ENCODE measurements at regions not wholly inside any gene's neighbourhood (a gene's known extent, or its start where the extent isn't known, plus 50 kb on each side); places are given as distances from the start of the nearest gene placed in this dataset.
A peak's percentile ranks its signal among the peaks of the same experiment; 100 is the strongest.

DNA sequence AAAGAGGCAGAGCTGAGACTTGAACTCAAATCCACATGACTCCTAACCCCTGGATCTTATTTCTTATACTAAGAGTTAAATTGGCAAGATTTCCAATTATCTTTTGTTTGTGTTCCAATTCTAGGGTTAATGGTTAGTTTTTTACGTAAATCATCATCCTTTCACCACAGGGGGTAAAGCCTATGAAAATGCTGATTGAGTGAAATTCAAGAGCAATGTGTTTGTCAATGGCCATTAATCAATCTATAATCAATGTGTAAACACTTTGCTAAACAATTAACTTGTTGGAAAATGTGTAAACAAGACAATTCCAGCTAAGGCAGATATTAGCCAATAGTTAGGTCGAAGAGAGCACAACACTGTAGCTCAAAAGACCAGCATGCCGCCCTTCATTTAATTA is 376.5 kb upstream of the ACVR2A start:
- no peak for DNase-seq (ENCODE audit: low read depth in 2 of 2)

DNA sequence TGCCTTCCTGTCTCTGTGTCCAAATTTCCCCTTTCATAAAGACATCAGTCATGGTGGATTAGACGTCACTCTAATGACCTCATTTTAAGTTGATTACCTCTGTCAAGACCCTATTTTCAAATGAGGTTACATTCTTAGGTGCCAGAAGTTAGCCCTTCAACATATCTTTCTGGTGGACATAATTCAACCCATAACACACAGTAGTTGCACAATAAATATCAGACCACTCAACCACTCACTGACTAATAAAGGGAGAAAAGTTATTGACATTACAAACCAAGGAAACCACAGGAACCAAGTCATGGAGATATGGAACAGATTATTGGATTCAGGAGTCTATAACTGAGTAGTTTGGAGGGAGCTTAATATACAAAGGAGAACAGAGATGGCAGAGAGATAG is 377.4 kb upstream of the ACVR2A start:
- DNase-seq (ENCODE audit: low read depth in 2 of 2): no peak

DNA sequence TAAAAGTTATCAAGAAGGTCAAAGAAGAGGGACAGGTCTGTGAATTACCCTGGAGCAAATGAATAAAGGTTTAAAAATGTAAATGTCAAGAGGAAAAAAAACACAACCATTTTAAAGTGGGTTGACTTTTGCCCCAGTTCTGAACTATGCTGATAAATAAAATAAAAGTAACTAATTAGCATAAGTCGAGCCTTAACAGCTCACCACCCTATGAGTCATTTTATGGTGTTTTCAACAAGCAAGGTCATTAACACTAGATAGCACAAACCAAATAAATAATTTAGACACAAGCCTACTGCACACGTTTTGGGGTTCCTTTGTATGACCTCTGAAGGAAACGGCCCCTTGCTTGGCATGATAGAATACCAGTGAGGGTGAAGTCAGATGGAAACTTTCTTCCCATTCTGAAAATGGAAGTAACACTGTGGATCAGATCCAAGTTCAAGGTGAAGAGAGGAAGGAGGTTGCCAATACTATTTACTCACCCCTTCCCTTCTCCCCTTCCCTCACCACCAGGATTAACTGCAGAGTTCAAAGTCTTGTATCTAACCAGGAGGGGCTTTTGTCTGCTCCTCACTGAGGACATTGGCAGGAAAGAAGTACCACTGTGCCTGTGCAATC is 380.0 kb upstream of the ACVR2A start:
- no peak for DNase-seq (ENCODE audit: low read depth in 2 of 2)

DNA sequence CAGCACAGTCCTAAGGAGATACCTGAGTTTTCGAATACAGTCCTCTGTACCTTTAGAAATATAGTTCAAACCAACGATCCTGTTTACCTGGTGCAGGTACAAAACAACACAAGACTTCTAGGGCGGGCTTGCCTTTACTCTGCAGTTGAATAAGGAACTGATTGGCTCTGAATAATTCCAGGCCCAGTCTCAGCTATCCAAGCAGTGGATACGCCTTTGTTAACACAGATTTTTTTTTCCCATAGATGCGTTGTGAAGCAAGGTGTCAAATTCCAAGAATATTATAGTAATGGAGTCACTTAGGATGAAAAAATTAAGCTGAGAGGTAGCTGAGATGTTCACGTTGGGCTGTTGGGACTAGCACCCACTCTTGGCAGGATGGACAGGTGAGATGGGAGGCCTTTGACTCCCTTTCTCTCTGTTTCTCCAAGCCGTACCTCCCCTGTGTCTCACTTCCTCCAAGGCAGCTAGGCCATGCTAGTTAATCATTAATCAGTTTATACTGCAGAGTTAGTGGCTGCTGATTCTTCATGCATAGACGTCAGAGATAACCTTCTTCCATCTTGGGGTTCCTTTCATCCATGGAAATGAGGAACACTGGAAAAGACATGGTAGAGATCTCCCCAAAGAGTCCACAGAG is 380.8 kb upstream of the ACVR2A start:
- no peak for DNase-seq (ENCODE audit: low read depth in 2 of 2)

DNA sequence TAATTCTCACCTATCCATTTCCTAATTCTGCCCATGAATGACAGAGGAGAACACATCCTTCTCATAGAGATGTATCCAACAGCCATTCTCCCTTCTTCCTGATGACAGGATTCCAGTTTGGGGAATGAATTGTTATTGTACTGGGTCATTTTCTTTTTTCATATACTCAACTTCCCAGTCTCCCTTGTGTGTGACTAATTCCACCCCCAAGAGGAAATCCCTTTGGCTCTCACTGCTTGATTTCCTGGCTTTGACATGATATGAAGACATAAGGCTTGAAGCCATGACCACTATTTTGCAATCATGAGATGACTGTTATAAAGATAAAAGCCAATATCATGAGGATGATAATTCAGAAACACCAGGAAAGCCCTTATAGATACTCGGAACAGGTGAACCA is 384.7 kb upstream of the ACVR2A start:
- DNase-seq (ENCODE audit: low read depth in 2 of 2): no peak

DNA sequence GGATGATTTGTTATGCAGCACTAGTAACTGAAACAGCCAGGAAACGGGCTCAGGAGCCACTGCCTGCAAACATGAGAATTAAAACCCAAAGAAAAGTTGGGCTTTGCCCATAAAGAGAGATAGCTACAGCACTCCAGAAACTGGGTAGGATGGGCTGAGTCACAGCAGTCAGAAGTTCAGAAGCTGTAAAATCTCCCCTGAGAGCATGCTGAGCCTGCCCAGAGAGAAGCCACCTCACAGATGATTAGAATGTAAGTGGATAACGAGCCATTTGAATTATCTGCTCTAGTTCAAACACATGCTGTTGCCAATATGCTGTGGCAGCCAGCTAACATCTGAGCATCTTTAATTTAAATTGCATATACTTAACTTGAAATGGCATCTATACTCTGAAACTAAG is 388.1 kb upstream of the ACVR2A start:
- no peak for DNase-seq (ENCODE audit: low read depth in 2 of 2)

DNA sequence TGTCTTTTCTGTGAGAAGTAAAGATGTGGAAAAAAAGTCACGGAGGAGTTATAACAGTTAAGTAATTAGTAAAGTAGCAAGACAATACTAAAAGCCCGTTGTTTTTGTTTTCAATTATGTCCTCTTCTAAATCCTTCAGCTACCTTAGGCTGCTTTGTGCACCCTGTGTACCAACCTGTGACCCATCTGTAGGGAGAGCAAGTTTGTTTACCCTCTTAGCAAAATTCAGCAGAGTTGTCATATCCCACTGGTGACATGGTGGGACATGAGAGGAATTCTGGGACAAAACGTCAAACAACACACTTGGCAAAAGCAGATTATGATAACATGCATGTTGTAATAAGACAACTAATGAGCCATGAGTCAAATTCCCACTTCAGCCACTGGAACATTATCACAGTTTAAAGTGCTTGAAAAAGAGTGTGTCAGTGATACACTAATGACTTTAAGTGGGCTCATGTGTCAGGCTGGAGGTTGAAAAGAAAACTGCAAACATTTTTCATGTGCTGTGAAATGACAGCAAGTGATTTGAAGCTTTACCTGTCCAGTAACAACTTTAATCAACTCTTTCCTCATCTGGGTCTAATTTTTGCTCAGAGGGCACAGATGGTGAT is 392.8 kb upstream of the ACVR2A start:
- DNase-seq (ENCODE audit: low read depth in 2 of 2): no peak

DNA sequence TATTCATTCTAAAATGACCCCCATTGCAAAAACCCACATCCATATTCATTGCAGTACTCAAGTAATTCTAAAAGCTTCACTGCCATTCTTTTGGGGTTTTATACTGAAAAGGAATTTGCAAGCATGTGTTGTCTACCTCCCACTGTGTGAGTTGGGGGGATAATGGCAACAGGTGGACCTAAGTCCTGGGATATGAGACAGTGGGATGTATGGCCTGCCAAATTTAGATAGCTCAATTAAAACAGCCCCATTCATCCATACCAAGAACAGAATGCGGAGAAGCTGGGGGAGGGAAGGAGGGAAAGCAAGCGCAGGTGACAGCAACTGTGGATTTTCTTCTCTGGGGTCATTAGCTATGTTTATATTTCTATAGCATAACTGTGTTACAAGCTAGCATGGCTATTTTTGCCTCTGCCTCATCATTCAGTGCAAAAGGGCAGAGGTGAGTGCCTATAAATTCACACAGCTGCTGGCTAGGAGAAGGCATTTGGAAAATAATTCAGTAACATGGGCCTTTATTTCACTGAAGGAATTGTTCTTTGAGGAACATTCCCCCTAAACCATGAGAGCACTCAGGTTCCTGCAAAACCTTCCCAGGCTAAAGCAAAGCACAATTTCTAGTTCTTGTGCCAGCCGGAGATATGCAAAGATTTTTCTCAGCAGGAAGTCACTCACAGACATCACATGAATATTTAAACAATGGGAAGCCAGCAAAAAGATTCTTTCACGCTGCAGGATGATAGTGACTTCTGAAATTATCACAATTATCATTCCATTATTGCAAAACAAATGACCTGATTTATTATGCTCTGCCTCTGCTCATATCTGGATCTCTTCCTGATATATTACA is 393.9 kb upstream of the ACVR2A start:
- no peak for DNase-seq (ENCODE audit: low read depth in 2 of 2)

DNA sequence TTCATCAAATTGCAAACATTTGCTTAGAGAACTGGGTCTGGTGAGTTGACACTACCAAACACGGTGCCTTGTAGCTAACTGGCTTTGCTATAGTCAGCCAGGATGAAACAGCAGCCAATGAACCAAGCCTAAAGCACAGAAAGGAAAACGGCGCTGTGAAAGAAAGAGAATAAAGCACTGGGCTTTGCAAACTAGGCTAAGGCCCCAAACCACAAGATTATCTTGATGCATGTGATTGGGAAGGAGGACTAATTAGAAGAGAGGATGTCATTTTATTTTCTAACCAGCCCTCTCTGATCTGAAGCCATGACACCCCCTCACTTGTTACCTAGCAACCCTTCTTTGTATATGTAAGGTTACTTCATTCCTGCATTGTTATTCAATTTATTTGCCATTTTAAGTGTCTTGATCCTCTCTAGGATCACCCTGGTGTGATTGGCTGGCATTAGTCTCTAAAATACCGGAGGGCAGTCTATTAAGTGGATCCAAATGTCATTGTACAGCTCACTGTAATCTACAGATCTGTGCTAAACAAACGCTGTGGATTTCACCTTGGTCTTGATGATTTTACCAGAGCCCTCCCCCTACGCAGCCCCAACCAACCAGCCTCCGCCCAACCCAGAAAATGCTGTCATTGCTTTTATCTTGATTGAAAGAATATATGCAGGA is 395.4 kb upstream of the ACVR2A start:
- peak in 1 of 2 donors; percentile 15 for DNase-seq (ENCODE audit: low read depth in 2 of 2)

DNA sequence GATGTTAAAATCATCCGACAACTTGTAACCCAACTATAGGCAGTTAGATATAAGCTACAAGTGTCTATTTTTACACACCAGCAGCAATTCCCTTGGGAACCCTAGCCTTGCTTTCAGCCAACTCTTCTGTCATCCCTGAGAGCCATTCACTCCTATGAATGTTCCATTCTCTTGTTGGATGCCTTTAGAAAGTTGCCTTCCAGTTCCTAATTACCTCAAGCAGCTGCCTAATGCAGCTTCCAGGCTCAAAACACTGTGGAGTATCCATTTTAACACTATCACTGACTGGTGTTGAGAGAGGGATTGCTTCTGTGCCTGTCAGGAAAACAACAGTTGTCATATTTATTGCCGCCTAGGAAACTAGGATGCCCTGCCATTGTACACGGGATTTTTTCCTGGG is 402.0 kb upstream of the ACVR2A start:
- DNase-seq (ENCODE audit: low read depth in 2 of 2): no peak

DNA sequence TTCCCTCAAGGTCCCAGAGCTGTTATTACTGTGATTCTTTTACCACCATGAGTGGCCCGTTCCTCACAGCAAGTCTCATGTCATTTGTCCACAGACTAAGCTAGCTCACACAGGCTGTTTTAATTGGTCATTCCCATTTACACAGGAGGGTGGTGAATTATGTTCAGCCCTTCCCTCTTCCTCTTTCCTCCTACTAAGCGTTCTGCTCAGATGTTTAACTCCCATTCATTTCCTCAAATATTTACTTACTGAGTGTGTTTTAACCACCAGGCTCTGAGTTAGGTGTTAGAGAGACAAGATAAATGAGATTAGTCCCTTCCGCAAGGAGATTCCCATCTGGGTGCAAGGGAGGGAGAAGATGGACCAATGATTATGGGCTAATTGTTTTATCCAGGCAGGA is 403.6 kb upstream of the ACVR2A start:
- DNase-seq (ENCODE audit: low read depth in 2 of 2): no peak

DNA sequence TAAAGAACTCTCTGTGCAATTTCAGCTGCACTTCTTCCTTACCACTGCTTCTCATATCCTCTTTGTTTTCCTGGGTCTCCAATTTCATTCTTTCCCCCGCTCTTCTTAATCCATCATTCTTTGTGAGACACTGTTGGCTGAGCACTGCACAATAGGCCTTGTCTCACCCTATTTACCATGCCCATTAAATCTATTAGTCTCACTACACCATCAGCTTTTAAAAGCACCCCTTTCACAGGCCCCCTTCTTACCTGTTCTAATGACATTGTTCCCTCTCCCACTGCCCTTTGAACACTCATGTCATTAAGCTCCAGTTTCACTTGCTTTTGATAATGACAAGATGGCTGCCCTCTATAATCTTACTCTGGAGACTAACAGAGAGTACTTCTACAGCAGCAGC is 404.1 kb upstream of the ACVR2A start:
- DNase-seq (ENCODE audit: low read depth in 2 of 2): no peak

DNA sequence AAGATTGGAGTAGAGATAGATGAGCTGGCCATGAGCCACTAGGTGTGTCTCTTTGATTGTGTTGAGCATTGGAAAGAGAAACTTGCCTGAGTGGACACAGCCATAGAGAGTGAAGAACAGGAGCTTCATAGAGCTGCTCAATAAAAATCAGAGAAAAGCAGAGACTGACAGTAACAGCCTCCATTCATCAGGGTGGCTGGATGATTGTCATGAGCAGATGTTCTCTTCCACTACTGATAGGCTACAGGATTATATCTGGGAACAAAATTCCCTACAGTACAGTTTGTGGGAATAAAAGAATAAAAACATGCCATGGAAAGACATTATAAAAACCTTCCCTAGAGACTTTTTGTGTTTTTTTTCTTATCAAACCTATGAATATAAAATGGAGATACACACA is 404.8 kb upstream of the ACVR2A start:
- no peak for DNase-seq (ENCODE audit: low read depth in 2 of 2)

DNA sequence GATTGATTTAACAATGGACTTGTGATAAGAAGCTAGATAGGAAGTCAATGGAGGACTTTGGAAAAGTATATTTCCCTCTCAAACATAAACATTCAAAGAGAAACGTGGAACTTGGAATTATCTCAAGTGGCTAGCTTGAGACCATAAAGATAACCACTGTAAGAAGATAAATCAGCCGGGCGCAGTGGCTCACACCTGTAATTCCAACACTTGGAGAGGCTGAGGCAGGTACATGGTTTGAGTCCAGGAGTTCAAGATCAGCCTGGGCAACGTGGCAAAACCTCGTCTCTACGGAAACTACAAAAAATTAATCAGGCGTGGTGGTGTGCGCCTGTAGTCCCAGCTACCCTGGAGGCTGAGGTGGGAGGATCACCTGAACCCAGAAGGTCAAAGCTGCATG is 405.9 kb upstream of the ACVR2A start:
- no peak for DNase-seq (ENCODE audit: low read depth in 2 of 2)

DNA sequence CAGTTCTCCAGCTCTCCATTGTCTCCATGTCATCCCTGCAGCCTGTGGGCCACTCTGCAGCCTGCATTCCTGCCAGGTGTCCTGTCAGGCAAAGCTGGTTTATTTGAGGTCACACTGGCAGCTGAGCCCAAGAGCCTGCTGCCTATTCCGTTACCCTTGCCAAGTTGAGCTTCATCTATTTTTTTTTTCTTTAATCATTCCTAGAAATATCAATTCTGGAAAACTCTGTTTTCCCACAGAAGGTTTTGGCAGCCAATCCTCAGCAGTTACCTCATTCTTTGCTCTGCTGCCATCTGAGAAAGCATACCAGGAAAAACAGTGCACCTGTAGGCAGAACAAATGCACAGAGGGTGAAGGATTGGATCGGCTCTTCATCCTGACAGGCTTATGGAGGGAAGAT is 411.0 kb upstream of the ACVR2A start:
- DNase-seq (ENCODE audit: low read depth in 2 of 2): no peak

DNA sequence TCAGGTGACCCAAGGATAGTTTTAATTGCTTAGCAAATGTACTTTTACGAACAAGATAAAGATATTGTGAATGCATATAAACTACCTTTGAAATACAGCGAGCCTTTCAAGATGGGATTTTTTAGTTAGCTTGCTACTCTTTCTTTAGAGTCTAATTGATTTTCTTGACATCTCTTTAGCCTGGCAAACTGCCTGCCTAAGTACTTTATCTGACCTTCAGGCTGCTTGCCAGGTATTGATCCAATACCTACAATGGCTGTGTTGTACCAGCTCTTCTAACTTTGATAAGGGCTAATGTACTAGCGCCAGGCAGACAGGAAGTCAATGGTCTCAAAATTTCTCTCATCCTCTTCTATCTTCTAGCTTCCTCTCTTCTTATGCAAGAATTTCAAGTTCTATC is 414.4 kb upstream of the ACVR2A start:
- no peak for DNase-seq (ENCODE audit: low read depth in 2 of 2)

DNA sequence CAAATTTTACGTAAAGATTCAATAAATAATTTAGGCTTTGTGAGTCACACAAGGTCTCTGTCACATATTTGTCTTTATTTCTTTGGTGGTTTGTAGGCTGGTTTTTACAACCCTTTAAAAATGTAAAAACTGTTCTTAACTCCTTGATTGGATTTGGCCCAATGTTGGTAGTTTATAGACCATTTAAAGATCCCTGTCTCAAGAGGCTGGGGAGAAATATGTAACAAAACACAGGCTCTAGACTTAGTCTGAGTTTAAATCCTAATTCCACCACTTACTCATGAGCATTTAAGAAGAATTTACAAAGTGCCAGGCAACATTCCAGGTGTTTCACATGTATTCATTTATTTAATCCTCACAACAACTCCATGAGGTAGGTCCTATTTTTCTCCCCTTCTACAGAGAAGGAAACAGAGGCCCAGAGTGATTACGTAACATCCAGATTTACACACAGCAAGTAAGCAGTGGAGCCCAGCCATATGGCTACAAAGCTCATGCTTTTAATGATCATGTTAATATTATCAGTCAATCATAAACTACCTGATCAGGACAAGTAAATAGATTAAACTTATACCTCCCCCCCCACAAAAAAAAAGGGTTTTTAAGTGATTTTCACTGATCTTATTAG is 416.6 kb upstream of the ACVR2A start:
- DNase-seq (ENCODE audit: low read depth in 2 of 2): no peak

DNA sequence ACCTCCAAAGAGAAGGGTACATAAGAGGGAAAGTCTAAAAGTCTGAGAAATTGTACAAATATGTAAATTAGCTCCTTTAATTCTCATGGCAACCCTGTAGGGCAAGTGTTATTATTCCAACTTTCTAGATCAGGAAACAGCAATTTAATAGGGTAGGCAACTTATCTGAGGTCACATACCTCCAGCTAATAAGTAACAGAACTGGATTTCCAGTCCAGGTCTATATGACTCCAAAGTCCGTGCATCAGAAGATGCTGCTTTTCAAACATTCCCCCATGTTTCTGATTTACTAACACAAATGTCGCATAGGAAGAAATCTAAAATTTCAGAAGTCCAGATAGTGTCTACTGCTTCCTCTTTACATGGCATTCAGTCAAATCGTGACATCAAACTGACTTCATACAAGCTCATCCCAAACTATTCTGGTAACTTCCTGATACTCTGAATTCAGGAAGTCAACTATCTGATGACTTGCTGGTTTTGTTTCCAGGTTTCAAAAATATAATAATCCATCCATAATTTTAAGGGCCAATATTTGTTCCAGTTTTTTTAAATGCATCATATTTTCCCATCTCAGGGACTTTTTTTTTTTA is 419.3 kb upstream of the ACVR2A start:
- no peak for DNase-seq (ENCODE audit: low read depth in 2 of 2)

DNA sequence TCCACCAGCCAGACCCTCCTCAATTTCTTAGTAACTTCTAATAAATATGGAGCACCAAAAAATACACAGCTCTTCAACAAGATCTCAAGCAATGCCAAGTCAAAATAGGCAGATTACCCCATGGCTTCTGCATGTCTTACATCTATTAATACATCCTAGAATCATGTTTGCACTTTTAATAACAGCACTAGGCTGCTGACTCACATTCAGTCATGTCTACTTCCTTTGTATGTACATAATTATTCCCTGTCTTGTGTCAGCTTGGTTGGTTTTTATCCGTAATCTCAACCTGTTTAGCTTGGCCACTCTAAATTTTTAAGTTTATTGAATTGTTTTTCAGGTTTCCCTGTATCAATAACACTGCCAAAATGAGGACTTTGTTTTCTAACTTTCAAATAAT is 420.1 kb upstream of the ACVR2A start:
- DNase-seq (ENCODE audit: low read depth in 2 of 2): no peak

DNA sequence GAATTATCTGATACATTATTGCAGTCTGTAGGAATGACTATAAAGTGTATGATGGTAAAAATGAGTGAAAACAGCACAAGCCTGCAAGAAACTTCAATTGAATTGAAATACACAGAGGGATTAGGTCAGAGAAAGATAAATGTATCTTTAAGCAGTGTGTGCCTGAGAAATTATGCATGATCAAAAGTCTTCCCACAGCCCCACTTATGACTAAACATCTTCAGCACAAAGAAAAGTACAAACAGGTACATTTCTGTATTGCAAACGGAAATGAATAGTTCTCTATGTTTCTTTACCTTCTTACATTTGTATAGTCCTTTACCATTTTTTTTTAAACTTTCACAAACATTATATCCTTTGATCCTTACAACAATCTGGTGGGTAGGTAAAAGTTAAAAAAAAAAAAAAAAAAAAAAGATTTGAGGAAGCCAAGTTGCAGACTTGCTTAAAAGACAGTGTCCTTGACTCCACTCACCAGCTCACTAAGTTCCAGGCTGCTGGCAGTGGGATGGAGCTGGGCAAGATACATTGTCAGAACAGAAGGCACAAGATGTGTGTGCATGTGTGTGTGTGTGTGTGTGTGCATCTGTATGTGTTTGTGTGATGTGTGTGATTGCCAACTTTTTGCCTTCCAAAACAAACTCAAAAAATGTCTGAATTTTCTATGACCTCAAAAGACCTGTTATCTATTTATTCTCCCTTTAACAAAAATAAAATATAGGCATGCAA is 423.7 kb upstream of the ACVR2A start:
- DNase-seq (ENCODE audit: low read depth in 2 of 2): no peak

DNA sequence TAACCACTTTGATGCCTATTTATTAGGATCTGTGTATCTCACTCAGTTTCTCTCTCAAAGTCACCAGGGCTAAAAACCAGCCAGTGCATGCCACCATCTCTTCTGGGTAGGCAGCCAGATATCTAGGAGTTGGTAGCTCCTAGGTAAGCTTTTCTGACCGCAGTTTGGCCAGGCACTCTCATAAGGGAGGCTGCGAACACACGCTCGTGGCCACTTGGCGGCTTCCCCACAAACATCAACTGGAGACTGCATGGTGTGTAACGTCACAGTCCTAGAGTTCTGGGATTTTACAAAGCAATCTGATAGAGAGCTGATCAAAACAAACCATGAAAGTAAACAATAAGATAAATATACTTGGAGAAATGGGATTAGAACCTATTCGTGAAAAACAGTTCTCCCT is 424.3 kb upstream of the ACVR2A start:
- no peak for DNase-seq (ENCODE audit: low read depth in 2 of 2)

Data from stimulated activated CD4-positive, alpha-beta T cell treated with anti-CD3 and anti-CD28 coated beads, Interleukin-1b, Interleukin-23, amount 100 ng/mL, for 4 hours (primary cell).